Neural cell (in vitro differentiated cells): ENCODE measurements at regions not wholly inside any gene's neighbourhood (a gene's known extent, or its start where the extent isn't known, plus 50 kb on each side); places are given as distances from the start of the nearest gene placed in this dataset.

ENCODE experiments used
- H2AFZ ChIP-seq: fragments of 200-600, 300-800 bp; sonication (generic), shearing (Covaris generic); 2 replicates; pipeline ENCODE4 v1.6.0; 2014; ENCODE audit warnings: low read depth, mild to moderate bottlenecking, antibody characterized with exemption, low read length, moderate library complexity
- H3F3A ChIP-seq: fragments of 200-600 bp; shearing (Covaris generic); 2 replicates; pipeline ENCODE4 v1.6.1; 2016; ENCODE audit warnings: mild to moderate bottlenecking, moderate library complexity, mixed read lengths, antibody characterized with exemption, low read length; ENCODE audit not compliant: insufficient read depth, poor library complexity, severe bottlenecking
- H3K27ac ChIP-seq: fragments of 200-600, 300-800 bp; sonication (generic), shearing (Covaris generic); 2 replicates; pipeline ENCODE4 v1.5.1; 2014; ENCODE audit warnings: mild to moderate bottlenecking, low read length, moderate library complexity
- H3K27me3 ChIP-seq: fragments of 300-800, 200-600 bp; sonication (generic), shearing (Covaris generic); 2 replicates; pipeline ENCODE4 v1.6.0; 2014; ENCODE audit warnings: mild to moderate bottlenecking, low read depth, low read length, moderate library complexity; ENCODE audit not compliant: insufficient read depth
- H3K36me3 ChIP-seq: fragments of 300-800, 200-600 bp; sonication (generic), shearing (Covaris generic); 2 replicates; pipeline ENCODE4 v1.5.1; 2014; ENCODE audit warnings: mild to moderate bottlenecking, antibody characterized with exemption, low read length, moderate library complexity; ENCODE audit not compliant: insufficient read depth
- H3K4me2 ChIP-seq: fragments of 300-800, 200-600 bp; sonication (generic), shearing (Covaris generic); 2 replicates; pipeline ENCODE4 v1.6.0; 2014; ENCODE audit warnings: mild to moderate bottlenecking, low read length
- H3K4me3 ChIP-seq: fragments of 300-800, 200-600 bp; sonication (generic), shearing (Covaris generic); 2 replicates; pipeline ENCODE4 v1.5.1; 2014; ENCODE audit warnings: mild to moderate bottlenecking, low read length, moderate library complexity
- H3K79me2 ChIP-seq: fragments of 200-600 bp; shearing (Covaris generic); replicated peaks from 2 replicates; pipeline ENCODE4 v1.6.0; 2014; ENCODE audit warnings: mild to moderate bottlenecking, low read length, moderate library complexity; ENCODE audit not compliant: insufficient read depth
- H3K9ac ChIP-seq: fragments of 300-800, 200-600 bp; sonication (generic), shearing (Covaris generic); 2 replicates; pipeline ENCODE4 v1.6.1; 2016; ENCODE audit warnings: mild to moderate bottlenecking, low read length, mixed read lengths
- H3K9me2 ChIP-seq: fragments of 200-600 bp; shearing (Covaris generic); 2 replicates; pipeline ENCODE4 v1.6.1; 2016; ENCODE audit warnings: mild to moderate bottlenecking, low read length, mixed read lengths; ENCODE audit not compliant: insufficient read depth
- H3K9me3 ChIP-seq: fragments of 200-600, 300-800 bp; sonication (generic), shearing (Covaris generic); 2 replicates; pipeline ENCODE4 v1.6.1; 2016; ENCODE audit warnings: mild to moderate bottlenecking, mixed run types, low read length, moderate library complexity, mixed read lengths
- H4K20me1 ChIP-seq: fragments of 200-600 bp; shearing (Covaris generic); 2 replicates; pipeline ENCODE4 v1.6.1; 2016; ENCODE audit warnings: mild to moderate bottlenecking, mixed run types; ENCODE audit not compliant: insufficient read depth
- EP300 ChIP-seq: fragments of 450-650 bp; conservative IDR thresholded peaks from 2 replicates; pipeline ENCODE4 v1.6.1; 2014; ENCODE audit warnings: antibody characterized with exemption, mild to moderate bottlenecking, moderate library complexity; ENCODE audit not compliant: poor library complexity, severe bottlenecking
- EZH2 ChIP-seq: fragments of 200-600, 300-800 bp; shearing (Covaris generic), sonication (generic); IDR thresholded peaks from 2 replicates; pipeline ENCODE4 v1.6.1; 2014; ENCODE audit warnings: antibody characterized with exemption, low read length, borderline replicate concordance, mild to moderate bottlenecking; ENCODE audit not compliant: insufficient read depth, poor library complexity, severe bottlenecking
- MXI1 ChIP-seq: fragments of 450-650 bp; conservative IDR thresholded peaks from 2 replicates; pipeline ENCODE4 v1.6.1; 2014; ENCODE audit warnings: antibody characterized with exemption, mild to moderate bottlenecking; ENCODE audit not compliant: poor library complexity, severe bottlenecking
- POLR2AphosphoS5 ChIP-seq: IDR thresholded peaks from 2 replicates; pipeline ENCODE4 v1.6.1; 2012
- RAD21 ChIP-seq: fragments of 450-650 bp; conservative IDR thresholded peaks from 2 replicates; pipeline ENCODE4 v1.6.1; 2014; ENCODE audit warnings: antibody characterized with exemption, mild to moderate bottlenecking, moderate library complexity
- SMC3 ChIP-seq: fragments of 450-650 bp; conservative IDR thresholded peaks from 2 replicates; pipeline ENCODE4 v1.6.1; 2014; ENCODE audit warnings: antibody characterized with exemption, mild to moderate bottlenecking, moderate library complexity; ENCODE audit not compliant: poor library complexity
- TAF1 ChIP-seq: IDR thresholded peaks from 2 replicates; pipeline ENCODE4 v1.6.1; 2012; ENCODE audit warnings: low read depth
- TF ChIP-seq, protein P1 (sequence below): fragments of 450-650 bp; IDR thresholded peaks from 2 replicates; pipeline ENCODE4 v1.5.1; 2014; ENCODE audit warnings: antibody characterized with exemption, mild to moderate bottlenecking, moderate library complexity; ENCODE audit not compliant: poor library complexity, severe bottlenecking
- TF ChIP-seq, protein P2 (sequence below): IDR thresholded peaks from 2 replicates; pipeline ENCODE4 v1.6.1; 2012; ENCODE audit warnings: borderline replicate concordance

DNA sequence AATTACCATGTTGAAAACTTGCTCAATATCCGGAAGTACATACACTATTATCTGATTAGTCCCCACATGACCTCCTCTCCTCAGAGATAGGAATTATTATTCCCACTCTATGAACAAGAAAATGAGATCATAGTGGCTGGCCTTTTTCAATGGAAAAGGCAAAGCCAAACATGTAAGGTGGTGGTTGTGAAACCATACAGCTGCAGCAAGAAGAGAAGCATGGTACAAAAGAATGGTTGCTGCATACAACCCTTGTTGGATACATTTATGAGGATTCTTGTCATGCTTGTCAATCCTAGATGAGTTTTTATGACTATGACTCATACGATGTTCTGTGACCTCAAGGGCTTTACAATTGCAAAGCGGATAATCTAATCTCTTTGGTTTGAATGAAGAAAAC is 514.7 kb downstream of the PLPP3 start:
- H2AFZ ChIP-seq = no peak overlapping the region
- TF ChIP-seq, protein P1, sequence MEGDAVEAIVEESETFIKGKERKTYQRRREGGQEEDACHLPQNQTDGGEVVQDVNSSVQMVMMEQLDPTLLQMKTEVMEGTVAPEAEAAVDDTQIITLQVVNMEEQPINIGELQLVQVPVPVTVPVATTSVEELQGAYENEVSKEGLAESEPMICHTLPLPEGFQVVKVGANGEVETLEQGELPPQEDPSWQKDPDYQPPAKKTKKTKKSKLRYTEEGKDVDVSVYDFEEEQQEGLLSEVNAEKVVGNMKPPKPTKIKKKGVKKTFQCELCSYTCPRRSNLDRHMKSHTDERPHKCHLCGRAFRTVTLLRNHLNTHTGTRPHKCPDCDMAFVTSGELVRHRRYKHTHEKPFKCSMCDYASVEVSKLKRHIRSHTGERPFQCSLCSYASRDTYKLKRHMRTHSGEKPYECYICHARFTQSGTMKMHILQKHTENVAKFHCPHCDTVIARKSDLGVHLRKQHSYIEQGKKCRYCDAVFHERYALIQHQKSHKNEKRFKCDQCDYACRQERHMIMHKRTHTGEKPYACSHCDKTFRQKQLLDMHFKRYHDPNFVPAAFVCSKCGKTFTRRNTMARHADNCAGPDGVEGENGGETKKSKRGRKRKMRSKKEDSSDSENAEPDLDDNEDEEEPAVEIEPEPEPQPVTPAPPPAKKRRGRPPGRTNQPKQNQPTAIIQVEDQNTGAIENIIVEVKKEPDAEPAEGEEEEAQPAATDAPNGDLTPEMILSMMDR = no peak
- TF ChIP-seq SMC3 (no peak), RAD21 (no peak), TAF1 (no peak)
- no peaks in the 10 kb centered on the region for H3F3A ChIP-seq
- H3K4me2 ChIP-seq = no peak overlapping the region
- H3K9me3 ChIP-seq = no peaks in the 10 kb centered on the region
- no peak overlapping the region for H3K27ac ChIP-seq
- no peak overlapping the region for H3K4me3 ChIP-seq
- H3K27me3 ChIP-seq = no peaks in the 10 kb centered on the region
- no peaks in the 10 kb centered on the region for H3K36me3 ChIP-seq
- no peaks in the 10 kb centered on the region for H4K20me1 ChIP-seq
- no peaks in the 10 kb centered on the region for H3K9me2 ChIP-seq
- no peak overlapping the region for H3K9ac ChIP-seq
- H3K79me2 ChIP-seq = no peaks in the 10 kb centered on the region

DNA sequence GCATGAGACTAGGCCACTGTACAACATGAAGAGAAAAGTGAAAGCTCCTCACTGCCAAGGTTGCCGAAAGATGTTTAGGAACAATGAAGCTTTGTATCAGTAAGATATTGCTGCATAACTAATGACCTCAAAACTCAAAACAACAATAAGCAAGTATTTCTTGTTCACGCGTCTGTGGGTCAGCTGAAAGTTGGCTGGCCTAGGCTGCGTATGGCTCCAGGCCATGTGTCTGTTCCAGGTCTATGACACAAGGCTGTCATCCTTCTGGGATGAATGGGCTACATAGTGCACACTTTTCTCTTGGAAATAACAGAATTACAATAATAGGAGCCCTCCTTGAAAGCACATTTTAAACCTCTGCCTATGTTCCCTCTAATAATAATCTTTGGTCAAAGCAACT is 515.9 kb downstream of the PLPP3 start:
- Histone ChIP-seq H3K79me2 (no peaks in the 10 kb centered on the region), H3K9me2 (no peaks in the 10 kb centered on the region), H3K27ac (no peak overlapping the region), H3F3A (no peaks in the 10 kb centered on the region), H3K4me3 (no peak overlapping the region), H3K4me2 (no peak overlapping the region), H2AFZ (no peak overlapping the region), H3K36me3 (no peaks in the 10 kb centered on the region), H4K20me1 (no peaks in the 10 kb centered on the region), H3K9ac (no peak overlapping the region), H3K27me3 (no peaks in the 10 kb centered on the region), H3K9me3 (no peaks in the 10 kb centered on the region)
- TF ChIP-seq, protein P1 = no peak
- no peak for TF ChIP-seq TAF1
- TF ChIP-seq SMC3 = no peak
- TF ChIP-seq, protein P2, sequence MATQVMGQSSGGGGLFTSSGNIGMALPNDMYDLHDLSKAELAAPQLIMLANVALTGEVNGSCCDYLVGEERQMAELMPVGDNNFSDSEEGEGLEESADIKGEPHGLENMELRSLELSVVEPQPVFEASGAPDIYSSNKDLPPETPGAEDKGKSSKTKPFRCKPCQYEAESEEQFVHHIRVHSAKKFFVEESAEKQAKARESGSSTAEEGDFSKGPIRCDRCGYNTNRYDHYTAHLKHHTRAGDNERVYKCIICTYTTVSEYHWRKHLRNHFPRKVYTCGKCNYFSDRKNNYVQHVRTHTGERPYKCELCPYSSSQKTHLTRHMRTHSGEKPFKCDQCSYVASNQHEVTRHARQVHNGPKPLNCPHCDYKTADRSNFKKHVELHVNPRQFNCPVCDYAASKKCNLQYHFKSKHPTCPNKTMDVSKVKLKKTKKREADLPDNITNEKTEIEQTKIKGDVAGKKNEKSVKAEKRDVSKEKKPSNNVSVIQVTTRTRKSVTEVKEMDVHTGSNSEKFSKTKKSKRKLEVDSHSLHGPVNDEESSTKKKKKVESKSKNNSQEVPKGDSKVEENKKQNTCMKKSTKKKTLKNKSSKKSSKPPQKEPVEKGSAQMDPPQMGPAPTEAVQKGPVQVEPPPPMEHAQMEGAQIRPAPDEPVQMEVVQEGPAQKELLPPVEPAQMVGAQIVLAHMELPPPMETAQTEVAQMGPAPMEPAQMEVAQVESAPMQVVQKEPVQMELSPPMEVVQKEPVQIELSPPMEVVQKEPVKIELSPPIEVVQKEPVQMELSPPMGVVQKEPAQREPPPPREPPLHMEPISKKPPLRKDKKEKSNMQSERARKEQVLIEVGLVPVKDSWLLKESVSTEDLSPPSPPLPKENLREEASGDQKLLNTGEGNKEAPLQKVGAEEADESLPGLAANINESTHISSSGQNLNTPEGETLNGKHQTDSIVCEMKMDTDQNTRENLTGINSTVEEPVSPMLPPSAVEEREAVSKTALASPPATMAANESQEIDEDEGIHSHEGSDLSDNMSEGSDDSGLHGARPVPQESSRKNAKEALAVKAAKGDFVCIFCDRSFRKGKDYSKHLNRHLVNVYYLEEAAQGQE = no peak
- no peak for TF ChIP-seq EP300
- TF ChIP-seq EZH2 = no peak
- TF ChIP-seq POLR2AphosphoS5 = no peak
- TF ChIP-seq RAD21 = no peak
- TF ChIP-seq MXI1 = no peak
